ENCODE measurements at regions not wholly inside any gene's neighbourhood (a gene's known extent, or its start where the extent isn't known, plus 50 kb on each side); places are given as distances from the start of the nearest gene placed in this dataset.

DNA sequence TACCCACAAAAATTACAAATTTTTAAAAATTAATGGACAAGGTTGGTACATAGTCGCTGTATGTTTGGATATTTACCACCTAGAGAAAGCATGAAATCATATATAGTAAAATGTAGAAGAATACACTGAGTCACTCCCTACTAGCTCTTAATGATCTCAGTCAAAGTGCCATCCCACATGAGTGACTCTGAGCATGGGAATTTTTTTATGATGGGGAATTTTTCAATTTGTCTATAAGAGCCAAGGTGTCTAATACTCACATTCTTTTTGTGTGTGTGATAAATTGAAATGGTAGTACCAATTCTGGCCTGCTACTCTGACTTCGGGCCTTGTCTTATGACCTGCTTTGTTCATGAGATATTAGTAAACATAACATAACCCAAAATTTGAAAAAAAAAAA is 483.2 kb downstream of the CDH10 start:
- TF ChIP-seq, protein P1, sequence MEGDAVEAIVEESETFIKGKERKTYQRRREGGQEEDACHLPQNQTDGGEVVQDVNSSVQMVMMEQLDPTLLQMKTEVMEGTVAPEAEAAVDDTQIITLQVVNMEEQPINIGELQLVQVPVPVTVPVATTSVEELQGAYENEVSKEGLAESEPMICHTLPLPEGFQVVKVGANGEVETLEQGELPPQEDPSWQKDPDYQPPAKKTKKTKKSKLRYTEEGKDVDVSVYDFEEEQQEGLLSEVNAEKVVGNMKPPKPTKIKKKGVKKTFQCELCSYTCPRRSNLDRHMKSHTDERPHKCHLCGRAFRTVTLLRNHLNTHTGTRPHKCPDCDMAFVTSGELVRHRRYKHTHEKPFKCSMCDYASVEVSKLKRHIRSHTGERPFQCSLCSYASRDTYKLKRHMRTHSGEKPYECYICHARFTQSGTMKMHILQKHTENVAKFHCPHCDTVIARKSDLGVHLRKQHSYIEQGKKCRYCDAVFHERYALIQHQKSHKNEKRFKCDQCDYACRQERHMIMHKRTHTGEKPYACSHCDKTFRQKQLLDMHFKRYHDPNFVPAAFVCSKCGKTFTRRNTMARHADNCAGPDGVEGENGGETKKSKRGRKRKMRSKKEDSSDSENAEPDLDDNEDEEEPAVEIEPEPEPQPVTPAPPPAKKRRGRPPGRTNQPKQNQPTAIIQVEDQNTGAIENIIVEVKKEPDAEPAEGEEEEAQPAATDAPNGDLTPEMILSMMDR (optimal IDR thresholded peaks at IDR 0.05 in 1 of 3, IDR thresholded peaks at IDR 0.05 in 1 of 3, conservative IDR thresholded peaks at IDR 0.05 in 1 of 3; ENCODE audit: extremely low read depth in 1 of 3, insufficient read depth in 2 of 3, low read length in 3 of 3), result no peak
- no peak for TF ChIP-seq EZH2 (IDR thresholded peaks at IDR 0.05; ENCODE audit: low read length)
